SK-N-SH (cell line): ENCODE measurements at regions not wholly inside any gene's neighbourhood (a gene's known extent, or its start where the extent isn't known, plus 50 kb on each side); places are given as distances from the start of the nearest gene placed in this dataset.

ENCODE experiments used
- CTCF ChIA-PET: fragments of 300-600, 350-600 bp; formaldehyde crosslinking; extraction: SDS; loops from one replicate; lab custom pipeline; 2021; lab: Yijun Ruan, JAX
- POLR2A ChIA-PET: fragments of 350-600 bp; sonication (Branson Sonifier 250); formaldehyde crosslinking; extraction: SDS; loops from one replicate; lab custom pipeline; 2020; ENCODE audit warnings: antibody characterized with exemption, inconsistent platforms; lab: Yijun Ruan, JAX
- DNase-seq: peaks from one replicate; pipeline ENCODE4 v3.0.0; 2012
- H2AFZ ChIP-seq: fragments of 200-600 bp; sonication (generic); 2 replicates; pipeline ENCODE4 v1.8.1; 2016; ENCODE audit warnings: antibody characterized with exemption, mild to moderate bottlenecking, low read depth
- H3F3A ChIP-seq: fragments of 200-600 bp; sonication (generic); replicated peaks from 2 replicates; pipeline ENCODE3; 2016; ENCODE audit warnings: antibody characterized with exemption, mild to moderate bottlenecking; ENCODE audit not compliant: insufficient read depth
- H3K27ac ChIP-seq, 2 experiments: fragments of 200-500 bp in 1 of 2; fragments of 200-600 bp in 1 of 2; sonication (Bioruptor generic) in 1 of 2; sonication (generic), shearing (Covaris generic) in 1 of 2; 2 replicates each; pipeline versions ENCODE4 v1.5.1 to v1.6.1; 2014 to 2016; ENCODE audit warnings: low read depth in 2 of 2, inconsistent platforms in 1 of 2, low read length in 1 of 2, mild to moderate bottlenecking in 1 of 2, mixed read lengths in 1 of 2
- H3K27me3 ChIP-seq: fragments of 200-600 bp; sonication (generic), shearing (Covaris generic); 2 replicates; pipeline ENCODE4 v1.6.1; 2016; ENCODE audit warnings: mixed run types; ENCODE audit not compliant: insufficient read depth
- H3K36me3 ChIP-seq, 2 experiments: fragments of 200-500 bp in 1 of 2; fragments of 200-600 bp in 1 of 2; sonication (Bioruptor generic) in 1 of 2; sonication (generic) in 1 of 2; replicated peaks in 1 of 2; 2 replicates each; pipeline versions ENCODE3 to v1.5.1; 2014 to 2016; ENCODE audit warnings: low read length in 1 of 2, mild to moderate bottlenecking in 1 of 2; ENCODE audit not compliant: insufficient read depth in 2 of 2, control insufficient read depth in 1 of 2
- H3K4me1 ChIP-seq, 2 experiments: fragments of 200-500 bp in 1 of 2; fragments of 200-600 bp in 1 of 2; sonication (Bioruptor generic) in 1 of 2; sonication (generic), shearing (Covaris generic) in 1 of 2; 2 replicates each; pipeline versions ENCODE4 v1.5.1 to v1.6.1; 2014 to 2016; ENCODE audit warnings: low read depth in 1 of 2, low read length in 1 of 2, mixed run types in 1 of 2; ENCODE audit not compliant: insufficient read depth in 2 of 2, control insufficient read depth in 1 of 2
- H3K4me2 ChIP-seq: fragments of 200-600 bp; sonication (generic), shearing (Covaris generic); 2 replicates; pipeline ENCODE4 v1.6.1; 2017; ENCODE audit warnings: mixed run types
- H3K4me3 ChIP-seq, 2 experiments: fragments of 200-500 bp in 1 of 2; fragments of 200-600 bp in 1 of 2; sonication (Bioruptor generic) in 1 of 2; sonication (generic), shearing (Covaris generic) in 1 of 2; 2 replicates each; pipeline versions ENCODE4 v1.5.1 to v1.8.1; 2014 to 2016; ENCODE audit warnings: low read depth in 2 of 2, inconsistent platforms in 1 of 2, low read length in 1 of 2, mild to moderate bottlenecking in 1 of 2, mixed read lengths in 1 of 2, moderate library complexity in 1 of 2
- H3K79me2 ChIP-seq: fragments of 200-600 bp; sonication (generic); 2 replicates; pipeline ENCODE4 v1.8.1; 2017; ENCODE audit warnings: mild to moderate bottlenecking; ENCODE audit not compliant: insufficient read depth
- H3K9ac ChIP-seq: fragments of 200-600 bp; sonication (generic); 2 replicates; pipeline ENCODE4 v1.6.1; 2017; ENCODE audit warnings: mixed run types
- H3K9me2 ChIP-seq: fragments of 200-600 bp; sonication (generic); 2 replicates; pipeline ENCODE4 v1.6.1; 2017; ENCODE audit warnings: mixed run types
- H3K9me3 ChIP-seq: fragments of 200-600 bp; sonication (generic); 2 replicates; pipeline ENCODE4 v1.6.1; 2017; ENCODE audit warnings: mixed run types, mild to moderate bottlenecking, moderate library complexity
- H4K20me1 ChIP-seq: fragments of 200-600 bp; sonication (generic); 2 replicates; pipeline ENCODE4 v1.6.1; 2017; ENCODE audit warnings: mild to moderate bottlenecking, mixed run types; ENCODE audit not compliant: insufficient read depth
- FOXM1 ChIP-seq: IDR thresholded peaks from 2 replicates; pipeline ENCODE4 v1.4.0; 2012; ENCODE audit warnings: low read depth, mild to moderate bottlenecking
- GABPA ChIP-seq: IDR thresholded peaks from 2 replicates; pipeline ENCODE4 v1.4.0; 2012; ENCODE audit warnings: low read depth, mild to moderate bottlenecking
- NRF1 ChIP-seq: IDR thresholded peaks from 2 replicates; pipeline ENCODE4 v1.6.1; 2012; ENCODE audit warnings: low read depth, mild to moderate bottlenecking, low read length
- RCOR1 ChIP-seq: fragments of 150-350 bp; IDR thresholded peaks from 2 replicates; pipeline ENCODE4 v1.6.1; 2017; ENCODE audit warnings: antibody characterized with exemption, low read length
- TEAD4 ChIP-seq: IDR thresholded peaks from 2 replicates; pipeline ENCODE4 v1.4.0; 2012; ENCODE audit warnings: mild to moderate bottlenecking, borderline replicate concordance; ENCODE audit not compliant: insufficient read depth
- YY1 ChIP-seq: IDR thresholded peaks from 2 replicates; pipeline ENCODE4 v1.4.0; 2012; ENCODE audit warnings: low read depth, mild to moderate bottlenecking
- WGBS: methylation state at CpG from one replicate; pipeline ENCODE4 v1.1.6; 2017; ENCODE audit warnings: low lambda C conversion rate; 5-methylcytosine and 5-hydroxymethylcytosine counted together
- TF ChIP-seq, protein P1 (sequence below): IDR thresholded peaks from 2 replicates; pipeline ENCODE4 v1.4.0; 2012; ENCODE audit warnings: low read depth
- TF ChIP-seq, protein P2 (sequence below): fragments of 150-350 bp; IDR thresholded peaks from 2 replicates; pipeline ENCODE4 v1.6.1; 2016; ENCODE audit warnings: mild to moderate bottlenecking, low read depth, low read length
- TF ChIP-seq, protein P3 (sequence below): IDR thresholded peaks from 2 replicates; pipeline ENCODE4 v1.4.0; 2012; ENCODE audit warnings: low read depth, borderline replicate concordance
- TF ChIP-seq, protein P4 (sequence below): fragments of 150-350 bp; IDR thresholded peaks from 2 replicates; pipeline ENCODE4 v1.6.1; 2017; ENCODE audit warnings: antibody characterized with exemption, low read length, low read depth, borderline replicate concordance

DNA sequence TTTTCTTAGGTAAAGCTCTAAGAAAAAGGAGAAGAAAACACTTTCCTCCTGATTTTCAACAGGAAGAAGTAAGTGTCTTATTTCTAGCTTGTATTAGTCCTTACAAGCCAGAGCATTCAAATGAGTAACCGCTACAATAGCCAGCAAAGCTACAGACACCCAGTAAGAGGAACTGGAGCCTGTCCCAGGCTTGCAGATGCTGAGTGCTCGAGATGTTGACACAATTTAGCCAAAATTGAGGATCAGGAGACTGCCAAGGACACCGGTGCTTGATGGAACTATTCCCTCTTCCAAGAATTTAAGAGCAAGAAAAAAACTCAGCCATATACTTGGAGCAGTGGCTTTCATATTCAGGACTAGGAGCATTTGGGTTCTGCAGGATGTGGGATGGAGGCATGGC lies 149.3 kb upstream of the DPP6 start:
- H3K4me1 ChIP-seq: no peaks in the 10 kb centered on the region
- 0 out of 2 replicates have a peak, but pooled peaks cover 7% of the 10 kb centered on the region for H3K9me3 ChIP-seq
- no peaks in the 10 kb centered on the region for H3F3A ChIP-seq
- no peak for DNase-seq
- H2AFZ ChIP-seq: no peak overlapping the region
- H3K79me2 ChIP-seq: no peaks in the 10 kb centered on the region
- H3K36me3 ChIP-seq: no peaks in the 10 kb centered on the region
- 12% methylated on average over 3 of the region's 3 CpGs for WGBS
- no peak overlapping the region for H3K9ac ChIP-seq
- H4K20me1 ChIP-seq: no peaks in the 10 kb centered on the region
- TF ChIP-seq NRF1: no peak
- TF ChIP-seq, protein P1, sequence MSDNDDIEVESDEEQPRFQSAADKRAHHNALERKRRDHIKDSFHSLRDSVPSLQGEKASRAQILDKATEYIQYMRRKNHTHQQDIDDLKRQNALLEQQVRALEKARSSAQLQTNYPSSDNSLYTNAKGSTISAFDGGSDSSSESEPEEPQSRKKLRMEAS: no peak
- H3K27ac ChIP-seq: no peak overlapping the region
- ChIA-PET POLR2A (no interaction called here), CTCF (interaction anchor here (0.8 to 2.2 kb wide), 2 partner anchors 9 to 12 kb away, joined by 3 to 7 read pairs; no protein-coding TSS in a partner anchor)
- H3K4me3 ChIP-seq: no peak overlapping the region
- H3K27me3 ChIP-seq: no peaks in the 10 kb centered on the region
- no peak overlapping the region for H3K4me2 ChIP-seq
- H3K9me2 ChIP-seq: no peaks in the 10 kb centered on the region

DNA sequence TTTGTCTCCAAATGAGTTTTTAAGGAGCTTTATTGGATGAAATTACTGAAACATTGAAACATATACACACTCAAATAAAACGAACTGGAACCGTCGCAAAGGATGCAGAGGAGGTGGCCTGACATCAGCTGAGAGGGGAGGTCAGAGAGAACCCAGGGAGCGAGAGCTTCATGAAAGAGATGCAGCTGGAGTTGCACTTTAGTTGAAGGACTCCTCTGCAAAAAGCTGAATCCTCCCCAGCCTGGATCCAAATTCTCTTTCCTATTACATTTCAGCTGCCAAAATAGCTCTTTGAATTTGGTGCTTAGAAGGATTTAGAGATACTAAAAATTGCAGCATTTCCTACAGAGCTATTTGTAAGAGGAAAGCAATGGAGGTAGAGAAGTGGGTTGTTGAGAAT lies 140.0 kb upstream of the DPP6 start:
- DNase-seq: no peak
- 0 out of 2 replicates have a peak, but pooled peaks cover 2% of the 10 kb centered on the region for H3K9me2 ChIP-seq
- H3K4me3 ChIP-seq: no peak overlapping the region
- no peaks in the 10 kb centered on the region for H3K4me1 ChIP-seq
- H3K27ac ChIP-seq: no peak overlapping the region
- H3K9ac ChIP-seq: no peak overlapping the region
- WGBS: 8% methylated on average over 4 of the region's 4 CpGs
- TF ChIP-seq TEAD4 (no peak), NRF1 (no peak), GABPA (no peak), YY1 (no peak), FOXM1 (no peak)
- TF ChIP-seq, protein P2, sequence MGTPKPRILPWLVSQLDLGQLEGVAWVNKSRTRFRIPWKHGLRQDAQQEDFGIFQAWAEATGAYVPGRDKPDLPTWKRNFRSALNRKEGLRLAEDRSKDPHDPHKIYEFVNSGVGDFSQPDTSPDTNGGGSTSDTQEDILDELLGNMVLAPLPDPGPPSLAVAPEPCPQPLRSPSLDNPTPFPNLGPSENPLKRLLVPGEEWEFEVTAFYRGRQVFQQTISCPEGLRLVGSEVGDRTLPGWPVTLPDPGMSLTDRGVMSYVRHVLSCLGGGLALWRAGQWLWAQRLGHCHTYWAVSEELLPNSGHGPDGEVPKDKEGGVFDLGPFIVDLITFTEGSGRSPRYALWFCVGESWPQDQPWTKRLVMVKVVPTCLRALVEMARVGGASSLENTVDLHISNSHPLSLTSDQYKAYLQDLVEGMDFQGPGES: no peak
- TF ChIP-seq, protein P1: no peak
- TF ChIP-seq, protein P3, sequence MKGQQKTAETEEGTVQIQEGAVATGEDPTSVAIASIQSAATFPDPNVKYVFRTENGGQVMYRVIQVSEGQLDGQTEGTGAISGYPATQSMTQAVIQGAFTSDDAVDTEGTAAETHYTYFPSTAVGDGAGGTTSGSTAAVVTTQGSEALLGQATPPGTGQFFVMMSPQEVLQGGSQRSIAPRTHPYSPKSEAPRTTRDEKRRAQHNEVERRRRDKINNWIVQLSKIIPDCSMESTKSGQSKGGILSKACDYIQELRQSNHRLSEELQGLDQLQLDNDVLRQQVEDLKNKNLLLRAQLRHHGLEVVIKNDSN: no peak
- CTCF ChIA-PET: interaction anchor here (0.6 to 1.2 kb wide), 4 partner anchors 10 to 141 kb away, joined by 3 to 7 read pairs (median 4); no protein-coding TSS in a partner anchor
- H3K27me3 ChIP-seq: no peaks in the 10 kb centered on the region
- H2AFZ ChIP-seq: no peak overlapping the region
- H3K36me3 ChIP-seq: no peaks in the 10 kb centered on the region
- H3K4me2 ChIP-seq: no peak overlapping the region
- POLR2A ChIA-PET: interaction anchor here (0.5 kb wide), 1 partner anchor 26 kb away, joined by 3 read pairs; no protein-coding TSS in a partner anchor
- H3F3A ChIP-seq: no peaks in the 10 kb centered on the region
- H3K9me3 ChIP-seq: no peaks in the 10 kb centered on the region
- no peaks in the 10 kb centered on the region for H3K79me2 ChIP-seq
- H4K20me1 ChIP-seq: no peaks in the 10 kb centered on the region

DNA sequence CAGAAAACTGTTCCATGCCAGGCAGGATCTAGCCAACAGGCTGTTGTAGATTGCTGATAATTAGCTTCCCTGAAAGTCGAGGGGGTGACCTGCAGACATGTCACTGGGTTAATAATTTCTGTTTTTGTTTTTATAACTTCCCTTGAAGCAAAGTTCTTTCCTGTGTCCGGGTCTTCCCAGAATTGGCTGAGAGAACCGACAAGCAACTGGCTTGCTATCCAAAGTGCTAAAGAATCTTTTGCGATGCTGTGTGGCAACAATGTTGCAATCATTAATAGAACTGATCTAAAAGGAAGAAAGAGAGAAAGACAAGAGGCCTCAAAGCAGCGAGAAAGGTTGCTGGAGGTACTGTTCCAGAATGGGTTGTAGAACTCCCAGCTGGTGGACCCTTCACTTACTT lies 132.1 kb upstream of the DPP6 start:
- no peak for TF ChIP-seq RCOR1
- TF ChIP-seq, protein P4, sequence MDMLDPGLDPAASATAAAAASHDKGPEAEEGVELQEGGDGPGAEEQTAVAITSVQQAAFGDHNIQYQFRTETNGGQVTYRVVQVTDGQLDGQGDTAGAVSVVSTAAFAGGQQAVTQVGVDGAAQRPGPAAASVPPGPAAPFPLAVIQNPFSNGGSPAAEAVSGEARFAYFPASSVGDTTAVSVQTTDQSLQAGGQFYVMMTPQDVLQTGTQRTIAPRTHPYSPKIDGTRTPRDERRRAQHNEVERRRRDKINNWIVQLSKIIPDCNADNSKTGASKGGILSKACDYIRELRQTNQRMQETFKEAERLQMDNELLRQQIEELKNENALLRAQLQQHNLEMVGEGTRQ: no peak
- H3K79me2 ChIP-seq: no peaks in the 10 kb centered on the region
- H3K27ac ChIP-seq: no peak overlapping the region
- no peaks in the 10 kb centered on the region for H3K27me3 ChIP-seq
- H3K9me3 ChIP-seq: no peaks in the 10 kb centered on the region; the same call in 1 of the 2 replicates
- no peak for DNase-seq
- no peaks in the 10 kb centered on the region for H4K20me1 ChIP-seq
- POLR2A ChIA-PET: no interaction called here
- H2AFZ ChIP-seq: no peak overlapping the region
- H3F3A ChIP-seq: no peaks in the 10 kb centered on the region
- H3K9me2 ChIP-seq: no peaks in the 10 kb centered on the region
- CTCF ChIA-PET: interaction anchor here (0.8 kb wide), 1 partner anchor 10 kb away, joined by 3 read pairs; no protein-coding TSS in a partner anchor
- H3K9ac ChIP-seq: no peak overlapping the region
- H3K4me2 ChIP-seq: no peak overlapping the region
- no peaks in the 10 kb centered on the region for H3K4me1 ChIP-seq
- 18% methylated on average over 5 of the region's 5 CpGs for WGBS
- no peak overlapping the region for H3K4me3 ChIP-seq
- H3K36me3 ChIP-seq: no peaks in the 10 kb centered on the region
